ENCODE measurements at regions not wholly inside any gene's neighbourhood (a gene's known extent, or its start where the extent isn't known, plus 50 kb on each side); places are given as distances from the start of the nearest gene placed in this dataset.

DNA sequence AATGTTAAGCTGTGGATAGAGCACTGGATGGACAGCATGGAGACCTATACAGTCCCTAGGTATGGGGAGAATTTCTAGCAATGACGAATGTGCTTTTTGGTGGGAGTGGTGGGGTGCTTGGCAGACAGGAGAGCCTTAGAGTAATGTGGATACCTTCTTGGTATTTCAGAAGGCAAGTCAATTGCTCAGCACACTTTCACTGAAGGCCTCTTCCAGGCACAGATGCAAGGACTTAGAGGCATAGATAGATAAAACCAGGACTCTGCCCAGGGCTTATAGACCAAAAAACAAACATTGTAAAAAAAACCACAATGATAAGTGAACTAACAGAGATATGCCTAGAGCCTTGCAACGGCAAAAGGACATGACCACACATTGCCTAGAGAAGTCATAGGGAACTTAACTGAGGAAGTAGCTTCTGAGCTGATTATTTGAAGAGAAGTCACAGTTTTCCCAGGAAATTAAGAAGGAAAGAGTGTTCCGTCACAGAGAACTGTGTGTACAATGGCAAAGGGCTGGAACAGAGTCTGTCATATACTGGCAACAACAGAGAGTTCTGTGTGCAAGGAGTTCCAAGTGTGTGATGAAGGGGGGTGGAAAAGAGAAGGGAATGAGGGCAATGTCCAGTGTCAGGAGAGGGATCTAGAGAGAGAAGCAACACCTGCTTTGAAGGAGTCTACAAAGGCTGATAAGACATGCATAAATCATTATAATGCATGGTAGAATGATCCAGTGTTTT, 65.9 kb upstream of the PICALM start:
- TF ChIP-seq, protein P1, sequence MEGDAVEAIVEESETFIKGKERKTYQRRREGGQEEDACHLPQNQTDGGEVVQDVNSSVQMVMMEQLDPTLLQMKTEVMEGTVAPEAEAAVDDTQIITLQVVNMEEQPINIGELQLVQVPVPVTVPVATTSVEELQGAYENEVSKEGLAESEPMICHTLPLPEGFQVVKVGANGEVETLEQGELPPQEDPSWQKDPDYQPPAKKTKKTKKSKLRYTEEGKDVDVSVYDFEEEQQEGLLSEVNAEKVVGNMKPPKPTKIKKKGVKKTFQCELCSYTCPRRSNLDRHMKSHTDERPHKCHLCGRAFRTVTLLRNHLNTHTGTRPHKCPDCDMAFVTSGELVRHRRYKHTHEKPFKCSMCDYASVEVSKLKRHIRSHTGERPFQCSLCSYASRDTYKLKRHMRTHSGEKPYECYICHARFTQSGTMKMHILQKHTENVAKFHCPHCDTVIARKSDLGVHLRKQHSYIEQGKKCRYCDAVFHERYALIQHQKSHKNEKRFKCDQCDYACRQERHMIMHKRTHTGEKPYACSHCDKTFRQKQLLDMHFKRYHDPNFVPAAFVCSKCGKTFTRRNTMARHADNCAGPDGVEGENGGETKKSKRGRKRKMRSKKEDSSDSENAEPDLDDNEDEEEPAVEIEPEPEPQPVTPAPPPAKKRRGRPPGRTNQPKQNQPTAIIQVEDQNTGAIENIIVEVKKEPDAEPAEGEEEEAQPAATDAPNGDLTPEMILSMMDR (IDR thresholded peaks at IDR 0.05; ENCODE audit: insufficient read depth, low read depth, low read length): no peak
- TF ChIP-seq EZH2 (IDR thresholded peaks at IDR 0.05; ENCODE audit: insufficient read depth, low read length): no peak
